Smooth muscle cell (in vitro differentiated cells): ENCODE measurements at regions not wholly inside any gene's neighbourhood (a gene's known extent, or its start where the extent isn't known, plus 50 kb on each side); places are given as distances from the start of the nearest gene placed in this dataset.

Experiments
- DNase-seq: peaks from one replicate; lab custom pipeline; 2025; ENCODE audit not compliant: unreplicated experiment; lab: John Stamatoyannopoulos, UW
- H2AFZ ChIP-seq: fragments of 200-600 bp; sonication (generic); 2 replicates; pipeline ENCODE4 v1.6.0; 2016; ENCODE audit warnings: antibody characterized with exemption, low read depth, mild to moderate bottlenecking
- H3F3A ChIP-seq: fragments of 200-600 bp; sonication (generic); 2 replicates; pipeline ENCODE4 v1.6.0; 2017; ENCODE audit warnings: antibody characterized with exemption, low read depth
- H3K27ac ChIP-seq: fragments of 200-600 bp; sonication (generic); 2 replicates; pipeline ENCODE4 v1.5.1; 2016; ENCODE audit warnings: low read depth, mild to moderate bottlenecking
- H3K27me3 ChIP-seq: fragments of 200-600 bp; sonication (generic); 2 replicates; pipeline ENCODE4 v1.6.1; 2016; ENCODE audit warnings: low read depth, mild to moderate bottlenecking
- H3K36me3 ChIP-seq: fragments of 200-600 bp; sonication (generic); 2 replicates; pipeline ENCODE4 v1.5.1; 2016; ENCODE audit warnings: low read depth
- H3K4me1 ChIP-seq: fragments of 200-600 bp; sonication (generic); 2 replicates; pipeline ENCODE4 v1.5.1; 2016; ENCODE audit warnings: low read depth
- H3K4me2 ChIP-seq: fragments of 200-600 bp; sonication (generic); 2 replicates; pipeline ENCODE4 v1.6.0; 2016; ENCODE audit warnings: mild to moderate bottlenecking
- H3K4me3 ChIP-seq: fragments of 200-600 bp; sonication (generic); 2 replicates; pipeline ENCODE4 v1.5.1; 2016; ENCODE audit warnings: mild to moderate bottlenecking
- H3K79me2 ChIP-seq: fragments of 200-600 bp; sonication (generic); 2 replicates; pipeline ENCODE4 v1.6.0; 2016; ENCODE audit warnings: low read depth, mild to moderate bottlenecking
- H3K9ac ChIP-seq: fragments of 200-600 bp; sonication (generic); 2 replicates; pipeline ENCODE4 v1.6.0; 2016; ENCODE audit warnings: low read depth
- H3K9me3 ChIP-seq: fragments of 200-600 bp; sonication (generic); replicated peaks from 2 replicates; pipeline ENCODE4 v1.5.1; 2016; ENCODE audit warnings: low read depth
- H4K20me1 ChIP-seq: fragments of 200-600 bp; sonication (generic); 2 replicates; pipeline ENCODE4 v1.6.0; 2016; ENCODE audit warnings: low read depth
- CTCF ChIP-seq: fragments of 200-600 bp; sonication (generic); IDR thresholded peaks from 2 replicates; pipeline ENCODE4 v1.5.1; 2017; ENCODE audit warnings: borderline replicate concordance, mild to moderate bottlenecking, antibody characterized with exemption; ENCODE audit not compliant: insufficient read depth, poor library complexity, severe bottlenecking
- WGBS: methylation state at CpG from one replicate; pipeline ENCODE4 v1.1.7; 2016; ENCODE audit warnings: low lambda C conversion rate; 5-methylcytosine and 5-hydroxymethylcytosine counted together

- H3K27me3 ChIP-seq = no peaks in the 10 kb centered on the region
- H3K36me3 ChIP-seq = no peaks in the 10 kb centered on the region
- no peak overlapping the region for H3K4me3 ChIP-seq
- no peak for TF ChIP-seq CTCF
- no peak overlapping the region for H3K9ac ChIP-seq
- no peak overlapping the region for H2AFZ ChIP-seq
- H3K4me1 ChIP-seq = peaks cover 17% of the 10 kb centered on the region
- no peak overlapping the region for H3K27ac ChIP-seq
- 96% methylated on average over 3 of the region's 3 CpGs for WGBS
- no peaks in the 10 kb centered on the region for H4K20me1 ChIP-seq
- H3F3A ChIP-seq = peaks cover 7% of the 10 kb centered on the region
- H3K9me3 ChIP-seq = no peaks in the 10 kb centered on the region
- DNase-seq = no peak
- no peak overlapping the region for H3K4me2 ChIP-seq
- no peaks in the 10 kb centered on the region for H3K79me2 ChIP-seq
Measured at GRCh38 chr1:60888126-60888525, 194.2 kb upstream of the NFIA start.

GRCh38 chr1:60886793-60887331 is 195.5 kb upstream of the NFIA start:
- Histone ChIP-seq H3K9ac (no peak overlapping the region), H3F3A (peaks cover 7% of the 10 kb centered on the region), H3K9me3 (no peaks in the 10 kb centered on the region), H2AFZ (peak overlapping the region; percentile 69), H3K27me3 (no peaks in the 10 kb centered on the region), H3K79me2 (no peaks in the 10 kb centered on the region), H3K36me3 (no peaks in the 10 kb centered on the region), H3K4me1 (peaks cover 13% of the 10 kb centered on the region), H3K4me2 (peak overlapping the region; percentile 36), H3K27ac (no peak overlapping the region), H4K20me1 (no peaks in the 10 kb centered on the region), H3K4me3 (no peak overlapping the region)
- no peak for DNase-seq
- WGBS = 20% methylated on average over 6 of the region's 6 CpGs
- TF ChIP-seq CTCF = no peak

GRCh38 chr1:60886090-60886489 is 196.3 kb upstream of the NFIA start:
- Histone ChIP-seq H3K9ac (no peak overlapping the region), H3K4me2 (no peak overlapping the region), H3K27ac (no peak overlapping the region), H3K79me2 (no peaks in the 10 kb centered on the region), H3K4me3 (no peak overlapping the region), H3K4me1 (peaks cover 13% of the 10 kb centered on the region), H2AFZ (peak overlapping the region; percentile 69), H3K9me3 (no peaks in the 10 kb centered on the region), H3F3A (peaks cover 7% of the 10 kb centered on the region), H3K36me3 (no peaks in the 10 kb centered on the region), H4K20me1 (no peaks in the 10 kb centered on the region), H3K27me3 (no peaks in the 10 kb centered on the region)
- no peak for TF ChIP-seq CTCF
- WGBS = 94% methylated on average over 1 of the region's 1 CpG
- DNase-seq = no peak

GRCh38 chr1:60880202-60880601 is 202.2 kb upstream of the NFIA start:
- no peaks in the 10 kb centered on the region for H4K20me1 ChIP-seq
- no peaks in the 10 kb centered on the region for H3K79me2 ChIP-seq
- no peaks in the 10 kb centered on the region for H3K27me3 ChIP-seq

More at GRCh38 chr1:60880202-60880601, 202.2 kb upstream of the NFIA start:
- Histone ChIP-seq H3K27ac (no peak overlapping the region), H2AFZ (peak overlapping the region; percentile 68), H3K9ac (no peak overlapping the region), H3K4me2 (no peak overlapping the region), H3K36me3 (no peaks in the 10 kb centered on the region), H3K9me3 (no peaks in the 10 kb centered on the region), H3K4me1 (peaks cover 2% of the 10 kb centered on the region), H3K4me3 (no peak overlapping the region), H3F3A (peaks cover 3% of the 10 kb centered on the region)
- no peak for TF ChIP-seq CTCF
- 61% methylated on average over 2 of the region's 2 CpGs for WGBS
- no peak for DNase-seq
